GM12892 (cell line): ENCODE measurements at regions not wholly inside any gene's neighbourhood (a gene's known extent, or its start where the extent isn't known, plus 50 kb on each side); places are given as distances from the start of the nearest gene placed in this dataset.

Experiments
- POLR2A ChIP-seq: IDR thresholded peaks from 2 replicates; pipeline ENCODE4 v1.6.1; 2011; ENCODE audit warnings: low read depth, low read length, control low read depth
- POLR2AphosphoS5 ChIP-seq: IDR thresholded peaks from 2 replicates; pipeline ENCODE4 v1.6.1; 2011; ENCODE audit warnings: low read depth, low read length, control low read depth

- TF ChIP-seq POLR2A (no peak), POLR2AphosphoS5 (no peak)
These were observed 146.9 kb upstream of the MDGA2 start for GRCh38 chr14:47822326-47822725.
